GM06990 (cell line): ENCODE measurements at regions not wholly inside any gene's neighbourhood (a gene's known extent, or its start where the extent isn't known, plus 50 kb on each side); places are given as distances from the start of the nearest gene placed in this dataset.
"Not testable (repeated sequence)": the region's sequence is repeated elsewhere in the genome, so short reads cannot be mapped to it uniquely, and the experiment has no call there.

Experiments
- DNase-seq: peaks from one replicate; pipeline ENCODE4 v3.0.0-alpha.2; 2011; ENCODE audit not compliant: insufficient read length; ENCODE audit errors: extremely low read depth
- H3K27me3 ChIP-seq: replicated peaks from 2 replicates; pipeline ENCODE4 v1.6.0; 2011; ENCODE audit warnings: low read length; ENCODE audit not compliant: control insufficient read depth, insufficient read depth
- H3K36me3 ChIP-seq: 2 replicates; pipeline ENCODE4 v1.5.1; 2011; ENCODE audit warnings: low read length; ENCODE audit not compliant: control insufficient read depth, insufficient read depth
- H3K4me3 ChIP-seq: replicated peaks from 2 replicates; pipeline ENCODE4 v1.5.1; 2011; ENCODE audit warnings: low read depth, mild to moderate bottlenecking, control low read depth, low read length
- TF ChIP-seq, protein P1 (sequence below): IDR thresholded peaks from 2 replicates; pipeline ENCODE4 v1.5.1; 2011; ENCODE audit warnings: low read length, control low read depth, mild to moderate bottlenecking, inconsistent platforms; ENCODE audit not compliant: insufficient read depth, poor library complexity, severe bottlenecking

DNA sequence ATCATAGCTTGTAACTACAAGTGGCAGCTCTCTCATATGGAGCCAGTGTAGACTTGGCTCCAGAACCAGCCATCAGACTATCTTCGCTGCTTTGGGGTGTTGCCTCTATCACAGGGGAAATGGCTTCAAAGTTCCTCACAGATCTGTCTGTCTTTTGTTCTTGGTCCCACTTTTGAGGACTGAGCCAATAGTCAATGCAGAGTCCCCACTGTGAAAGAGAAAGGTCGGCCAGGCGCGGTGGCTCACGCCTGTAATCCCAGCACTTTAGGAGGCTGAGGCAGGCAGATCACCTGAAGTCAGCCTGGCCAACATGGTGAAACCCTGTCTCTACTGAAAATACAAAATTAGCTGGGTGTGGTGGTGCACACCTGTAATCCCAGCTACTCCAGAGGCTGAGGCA is 86.9 kb upstream of the FZD7 start:
- H3K27me3 ChIP-seq, H3K36me3 ChIP-seq, H3K4me3 ChIP-seq, DNase-seq: not testable (repeated sequence)

DNA sequence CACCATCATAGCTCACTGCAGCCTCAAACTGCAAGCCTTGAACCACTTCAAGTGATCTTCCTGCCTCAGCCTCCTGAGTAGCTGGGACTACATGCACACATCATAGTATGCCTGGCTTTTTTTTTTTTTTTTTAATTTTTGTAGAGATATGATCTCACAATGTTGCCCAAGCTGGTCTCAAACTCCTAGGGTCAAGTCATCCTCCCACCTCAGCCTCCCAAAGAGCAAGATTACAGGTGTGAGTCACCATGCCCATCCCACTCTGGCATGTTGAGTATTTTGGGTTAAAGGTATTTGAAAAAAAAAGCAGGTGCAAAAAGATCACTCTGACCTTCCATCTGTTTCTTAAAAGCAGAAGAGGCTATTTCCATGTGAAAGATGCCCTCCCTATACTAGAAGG is 86.4 kb upstream of the FZD7 start:
- H3K36me3 ChIP-seq: no peaks in the 10 kb centered on the region
- DNase-seq: no peak
- TF ChIP-seq, protein P1, sequence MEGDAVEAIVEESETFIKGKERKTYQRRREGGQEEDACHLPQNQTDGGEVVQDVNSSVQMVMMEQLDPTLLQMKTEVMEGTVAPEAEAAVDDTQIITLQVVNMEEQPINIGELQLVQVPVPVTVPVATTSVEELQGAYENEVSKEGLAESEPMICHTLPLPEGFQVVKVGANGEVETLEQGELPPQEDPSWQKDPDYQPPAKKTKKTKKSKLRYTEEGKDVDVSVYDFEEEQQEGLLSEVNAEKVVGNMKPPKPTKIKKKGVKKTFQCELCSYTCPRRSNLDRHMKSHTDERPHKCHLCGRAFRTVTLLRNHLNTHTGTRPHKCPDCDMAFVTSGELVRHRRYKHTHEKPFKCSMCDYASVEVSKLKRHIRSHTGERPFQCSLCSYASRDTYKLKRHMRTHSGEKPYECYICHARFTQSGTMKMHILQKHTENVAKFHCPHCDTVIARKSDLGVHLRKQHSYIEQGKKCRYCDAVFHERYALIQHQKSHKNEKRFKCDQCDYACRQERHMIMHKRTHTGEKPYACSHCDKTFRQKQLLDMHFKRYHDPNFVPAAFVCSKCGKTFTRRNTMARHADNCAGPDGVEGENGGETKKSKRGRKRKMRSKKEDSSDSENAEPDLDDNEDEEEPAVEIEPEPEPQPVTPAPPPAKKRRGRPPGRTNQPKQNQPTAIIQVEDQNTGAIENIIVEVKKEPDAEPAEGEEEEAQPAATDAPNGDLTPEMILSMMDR: no peak
- no peak overlapping the region for H3K4me3 ChIP-seq
- H3K27me3 ChIP-seq: no peaks in the 10 kb centered on the region

DNA sequence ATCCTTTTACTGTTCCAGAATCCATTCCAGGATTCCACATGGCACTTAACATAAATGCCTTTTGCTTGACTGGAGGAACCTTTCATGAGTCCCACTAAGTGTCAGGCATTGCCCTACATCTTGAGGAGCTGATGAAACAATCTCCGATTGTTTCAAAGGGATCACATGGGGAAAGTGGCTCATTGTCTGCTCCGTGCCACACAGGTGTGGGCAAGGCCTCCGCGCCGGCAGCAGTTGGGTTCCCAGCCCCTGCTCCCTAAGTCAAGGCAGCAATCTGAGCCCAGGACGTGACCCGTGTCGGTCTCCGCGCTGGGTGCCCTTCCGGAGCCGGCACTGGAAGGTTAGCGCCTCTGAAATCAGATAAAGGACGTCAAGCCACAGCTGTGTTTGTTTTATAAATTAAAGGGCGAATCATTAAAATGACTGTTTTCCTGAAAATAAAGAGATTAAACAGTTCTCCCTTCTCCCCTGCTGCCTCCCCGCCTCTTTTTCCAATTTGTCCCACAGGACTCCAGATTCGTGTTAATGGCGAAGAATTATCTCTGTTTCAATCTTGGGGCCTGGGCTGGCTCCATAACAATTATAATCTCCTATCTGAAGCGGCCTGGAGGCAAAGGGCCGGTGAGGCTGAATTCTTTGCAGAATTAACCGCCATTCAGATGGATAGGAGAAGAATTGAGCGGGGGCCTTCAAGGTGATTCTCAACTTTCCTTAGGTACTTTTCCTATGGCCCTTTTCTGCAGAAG is 84.3 kb upstream of the FZD7 start:
- TF ChIP-seq, protein P1: no peak
- Histone ChIP-seq H3K27me3 (no peaks in the 10 kb centered on the region), H3K36me3 (no peaks in the 10 kb centered on the region), H3K4me3 (no peak overlapping the region)
- no peak for DNase-seq

DNA sequence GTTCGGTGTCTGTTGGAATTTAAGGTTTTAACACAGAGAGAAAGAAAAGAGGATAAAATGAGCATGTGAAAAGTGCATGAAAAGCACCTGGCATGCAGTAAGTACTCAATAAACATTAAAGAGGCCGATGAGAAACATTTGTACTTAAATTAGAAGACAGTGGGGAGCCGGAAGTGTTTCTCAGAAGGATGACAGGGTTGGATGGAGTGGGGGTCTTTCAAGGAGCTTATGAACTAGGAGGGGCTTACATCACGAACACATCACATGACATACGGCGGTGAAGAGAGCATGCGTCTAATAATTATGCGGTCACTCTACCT is 83.8 kb upstream of the FZD7 start:
- TF ChIP-seq, protein P1: no peak
- Histone ChIP-seq H3K4me3 (no peak overlapping the region), H3K36me3 (no peaks in the 10 kb centered on the region), H3K27me3 (no peaks in the 10 kb centered on the region)
- DNase-seq: no peak

DNA sequence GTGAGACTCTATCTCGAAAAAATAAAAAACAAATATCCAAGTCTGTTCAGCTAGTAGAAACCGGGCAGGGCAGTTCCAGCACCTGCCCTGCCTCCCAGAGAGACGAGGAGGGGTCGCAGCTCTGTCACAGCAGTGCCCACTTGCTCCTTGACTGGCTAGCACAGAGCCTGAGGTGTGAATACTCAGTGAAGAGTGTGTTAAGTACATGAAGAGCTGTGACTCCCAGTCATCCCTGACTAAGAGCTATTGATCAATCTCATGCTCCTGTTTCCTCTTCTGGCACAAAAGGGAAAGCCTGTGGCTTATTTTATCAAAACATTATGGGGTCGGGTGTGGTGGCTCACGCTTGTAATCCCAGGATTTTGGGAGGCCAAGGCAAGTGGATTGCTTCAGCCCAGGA is 83.0 kb upstream of the FZD7 start:
- H3K27me3 ChIP-seq: no peaks in the 10 kb centered on the region
- H3K4me3 ChIP-seq: no peak overlapping the region
- no peaks in the 10 kb centered on the region for H3K36me3 ChIP-seq
- no peak for DNase-seq
- TF ChIP-seq, protein P1: no peak

DNA sequence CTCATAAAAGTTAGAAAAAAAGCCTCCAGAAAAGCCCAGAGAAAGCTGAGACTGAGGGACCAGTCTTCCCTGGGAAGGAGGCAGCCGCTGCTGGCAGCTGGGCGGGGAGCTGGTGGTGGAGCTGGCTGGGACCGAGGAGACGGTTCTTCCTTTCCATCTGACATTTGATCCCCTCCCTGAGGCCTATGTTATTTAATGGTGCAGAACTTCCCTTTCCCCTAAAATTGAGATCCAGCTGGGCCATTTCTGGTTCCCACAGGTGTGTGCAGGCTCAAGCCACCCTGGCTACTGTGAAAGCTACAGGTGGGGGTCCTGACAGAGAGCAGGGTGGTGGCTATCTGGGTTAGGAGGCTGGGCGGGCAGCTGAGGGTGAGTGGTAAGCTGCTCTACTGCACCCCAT is 81.5 kb upstream of the FZD7 start:
- Histone ChIP-seq H3K4me3 (no peak overlapping the region), H3K36me3 (no peaks in the 10 kb centered on the region), H3K27me3 (peaks cover 2% of the 10 kb centered on the region; the same call in 1 of the 2 replicates)
- DNase-seq: no peak
- TF ChIP-seq, protein P1: no peak
